G401.6 (cell line): ENCODE measurements at regions not wholly inside any gene's neighbourhood (a gene's known extent, or its start where the extent isn't known, plus 50 kb on each side); places are given as distances from the start of the nearest gene placed in this dataset.

Experiments
- FAIRE-seq: peaks from 2 replicates; lab custom pipeline; 2012; peaks lifted over from hg19 to GRCh38; lab: Jason Lieb, UNC

DNA sequence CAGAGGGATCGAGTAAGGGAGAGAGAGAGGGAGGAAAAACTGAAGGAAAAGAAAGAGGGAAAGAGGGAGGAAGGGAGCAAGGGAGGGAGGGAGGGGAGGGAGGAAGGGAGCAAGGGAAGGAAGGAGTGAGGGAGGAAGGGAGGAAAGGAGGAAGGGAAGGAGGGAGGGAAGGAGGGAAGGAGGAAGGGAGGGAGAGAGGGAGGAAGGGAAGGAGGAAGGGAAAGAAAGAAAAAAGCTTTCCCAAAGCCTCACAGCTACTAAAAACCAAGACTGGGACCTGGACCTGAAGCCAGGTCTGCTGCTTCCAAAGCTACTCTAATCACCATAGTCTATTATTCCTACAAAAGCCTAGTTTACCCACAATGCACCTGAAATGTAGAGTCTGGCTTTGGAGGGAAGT, 259.8 kb upstream of the WWC1 start:
- no peak for FAIRE-seq

- FAIRE-seq = no peak
Observed at GRCh38 chr5:168039039-168039438, 252.4 kb upstream of the WWC1 start.

DNA sequence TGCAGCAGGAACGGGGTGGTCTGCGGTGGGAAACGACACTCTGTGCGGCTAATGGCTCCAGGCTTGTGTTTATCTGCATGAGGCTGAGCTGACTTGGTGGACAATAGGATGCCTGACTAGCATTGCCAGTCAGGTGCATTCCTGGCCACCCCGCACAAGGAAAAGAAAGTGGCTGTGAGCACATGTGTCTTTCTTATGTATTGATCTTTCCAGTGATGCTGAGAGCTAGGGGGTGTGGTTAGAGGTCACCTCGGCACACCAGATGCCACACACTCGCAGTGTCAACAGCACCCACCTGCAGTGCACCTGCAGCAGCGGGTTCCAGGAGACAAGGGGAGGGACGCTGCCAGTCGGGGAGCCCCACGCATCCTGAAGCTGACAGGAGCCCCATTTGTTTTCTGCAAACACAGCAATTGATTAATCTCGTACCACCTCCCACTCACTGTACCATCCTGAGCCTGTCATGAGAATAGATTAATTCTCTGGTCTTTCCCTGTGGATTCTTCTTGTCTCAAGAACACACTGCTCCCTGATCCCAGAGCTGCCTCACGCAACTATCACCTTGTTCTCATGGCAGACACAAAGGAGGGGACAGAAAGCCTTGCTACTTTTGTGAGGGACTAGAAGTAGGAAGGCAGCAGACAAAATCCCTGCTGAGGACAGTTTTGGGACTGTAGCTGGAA, 251.7 kb upstream of the WWC1 start:
- FAIRE-seq = no peak

- no peak for FAIRE-seq
Observed at GRCh38 chr5:168041583-168041982, 249.9 kb upstream of the WWC1 start.

DNA sequence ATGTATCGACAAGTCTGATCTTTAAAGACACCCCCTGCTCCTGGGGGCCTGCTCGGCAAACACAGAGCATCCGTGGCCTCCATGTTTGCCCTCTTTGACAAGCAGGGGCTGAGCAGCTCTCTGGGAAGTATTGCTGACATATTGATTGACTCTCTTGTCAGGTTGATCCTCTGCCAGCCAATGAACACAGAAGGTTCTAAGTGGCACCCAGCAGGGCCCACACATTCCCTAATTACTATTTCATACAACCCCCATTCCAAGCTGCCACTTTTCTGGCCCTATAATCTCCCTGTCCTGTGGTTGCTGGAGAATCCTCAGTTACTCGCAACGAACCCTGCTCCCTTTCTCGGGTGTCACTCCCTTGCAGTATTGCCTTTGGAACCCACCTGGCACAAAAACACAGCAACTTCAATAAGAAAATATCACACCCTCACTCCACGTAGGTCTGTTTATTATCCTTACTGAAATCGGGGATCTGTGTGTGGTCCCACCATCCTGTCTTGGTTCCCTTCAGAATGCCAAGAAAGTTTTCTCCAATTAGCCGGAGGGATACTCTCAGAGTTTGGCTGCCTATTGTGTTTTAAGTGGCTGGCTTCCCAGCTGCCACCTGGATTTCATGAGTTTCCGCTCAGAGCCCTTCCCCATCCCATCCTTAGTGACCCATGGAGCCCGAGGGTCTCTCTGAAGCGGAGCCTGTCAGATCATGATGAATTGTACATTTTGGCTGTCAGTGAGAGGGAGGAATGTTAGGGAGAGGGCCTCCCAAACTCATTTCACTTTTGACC, 249.0 kb upstream of the WWC1 start:
- no peak for FAIRE-seq

DNA sequence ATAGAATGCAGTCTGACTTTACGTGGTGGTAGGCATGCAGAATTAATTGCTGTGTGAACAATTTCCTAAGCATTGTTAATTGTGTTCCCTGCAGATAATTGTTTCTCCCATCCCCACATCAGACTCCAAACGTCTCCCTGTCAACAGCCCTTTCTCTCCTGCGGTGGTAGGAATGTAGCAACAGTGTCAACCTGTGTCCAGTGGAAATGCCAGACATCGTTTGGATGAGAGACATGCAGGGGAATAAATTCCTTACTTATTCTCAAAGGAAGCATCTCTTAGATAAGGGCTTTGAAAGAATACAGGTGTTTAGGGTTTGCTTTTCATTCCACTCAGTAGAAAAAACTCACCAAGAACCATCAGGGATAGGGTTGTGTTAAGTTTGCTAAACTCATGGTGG, 245.3 kb upstream of the WWC1 start:
- no peak for FAIRE-seq

GRCh38 chr5:168047043-168047668, 244.3 kb upstream of the WWC1 start:
- FAIRE-seq = peak; percentile 93

DNA sequence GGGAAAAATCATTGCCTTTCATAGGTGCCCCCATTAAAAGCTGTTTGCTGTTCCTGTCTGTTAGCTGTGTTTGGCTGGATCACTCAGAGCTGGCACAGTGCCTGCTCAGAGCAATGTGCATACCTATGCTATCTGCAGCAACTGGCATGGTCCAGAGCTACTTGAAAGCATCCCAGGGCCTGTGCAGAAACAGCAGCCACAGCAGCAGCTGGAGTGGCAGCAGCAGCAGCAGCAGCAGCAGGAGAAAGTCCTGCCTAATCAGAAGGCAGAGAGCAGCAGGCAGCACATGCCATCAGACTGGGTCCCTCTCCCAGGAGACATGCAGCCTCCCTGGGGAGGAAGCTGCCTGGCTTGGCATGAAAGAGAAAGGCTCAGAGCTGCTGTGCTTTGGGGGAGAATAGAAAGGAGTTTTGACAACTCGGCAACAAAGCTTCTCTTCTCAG, 243.8 kb upstream of the WWC1 start:
- FAIRE-seq = no peak

- no peak for FAIRE-seq
Observed at GRCh38 chr5:168048486-168048885, 243.0 kb upstream of the WWC1 start.

GRCh38 chr5:168052686-168053085, 238.8 kb upstream of the WWC1 start:
- FAIRE-seq = no peak

DNA sequence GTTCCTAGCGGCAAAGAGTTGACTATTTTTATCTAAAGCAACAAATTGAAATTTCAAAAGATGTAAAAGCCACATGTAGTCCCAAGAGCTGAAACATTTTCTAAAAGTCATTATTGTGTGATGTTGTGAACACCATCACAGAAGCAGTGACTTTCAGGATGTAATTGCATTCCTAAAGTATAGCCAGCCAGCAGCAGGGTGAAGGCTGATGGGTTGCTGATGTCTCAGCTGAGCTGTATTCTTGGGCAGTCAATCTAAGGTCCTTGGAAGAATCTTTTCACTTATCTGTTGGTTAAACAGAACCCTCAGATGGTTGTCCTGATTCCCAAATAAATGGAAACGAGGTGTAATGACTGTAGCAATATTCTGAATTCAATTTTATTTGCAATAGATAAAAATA, 237.4 kb upstream of the WWC1 start:
- no peak for FAIRE-seq

- no peak for FAIRE-seq
Observed at GRCh38 chr5:168055141-168055683, 236.2 kb upstream of the WWC1 start.

GRCh38 chr5:168055961-168056360, 235.5 kb upstream of the WWC1 start:
- FAIRE-seq = peak; percentile 8

DNA sequence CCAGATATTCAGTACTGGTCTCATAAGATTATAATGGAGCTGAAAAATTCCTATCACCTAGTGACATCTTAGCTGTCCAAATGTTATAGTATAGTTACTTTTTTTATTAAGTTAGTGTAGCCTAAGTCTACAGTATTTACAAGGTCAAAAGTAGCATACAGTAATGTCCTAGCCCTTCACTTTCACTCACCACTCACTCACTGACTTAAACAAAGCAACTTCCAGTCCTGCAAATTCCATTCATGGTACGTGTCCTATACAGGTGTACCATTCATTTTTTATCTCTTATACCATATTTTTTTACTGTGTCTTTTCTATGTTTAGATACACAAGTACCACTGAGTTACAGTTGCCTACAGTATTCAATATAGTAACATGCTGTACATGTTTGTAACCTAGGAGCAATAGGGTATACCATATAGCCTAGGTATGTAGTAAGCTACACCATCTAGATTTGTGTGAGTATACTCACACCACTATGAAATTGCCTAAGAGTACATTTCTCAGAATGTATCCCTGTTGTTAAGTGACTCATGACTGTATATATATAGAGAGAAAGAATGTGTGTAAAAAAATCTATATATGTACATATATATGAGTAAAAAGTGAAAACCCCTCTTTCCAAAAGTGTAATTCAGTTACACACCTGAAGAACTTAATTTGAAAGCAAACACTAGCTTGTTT, 234.8 kb upstream of the WWC1 start:
- no peak for FAIRE-seq

DNA sequence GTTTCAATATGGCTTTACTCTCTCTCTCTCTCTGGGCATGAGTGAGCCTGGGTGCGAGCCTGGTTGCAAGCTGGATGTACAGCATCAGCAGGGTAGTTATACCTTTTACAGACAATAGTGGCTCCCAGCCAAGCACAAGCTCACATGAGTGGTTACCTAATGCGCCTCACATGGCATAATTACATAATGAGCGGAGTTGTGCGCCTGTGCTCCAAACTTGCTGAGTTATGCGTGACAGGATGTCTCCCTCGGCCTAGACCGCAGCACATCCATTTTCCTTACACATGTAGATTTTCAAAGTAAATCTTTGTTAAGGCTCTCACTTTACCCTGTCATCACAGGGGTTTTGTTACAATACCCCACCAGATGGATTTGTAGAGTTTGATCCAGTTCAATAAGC, 233.5 kb upstream of the WWC1 start:
- FAIRE-seq = no peak

DNA sequence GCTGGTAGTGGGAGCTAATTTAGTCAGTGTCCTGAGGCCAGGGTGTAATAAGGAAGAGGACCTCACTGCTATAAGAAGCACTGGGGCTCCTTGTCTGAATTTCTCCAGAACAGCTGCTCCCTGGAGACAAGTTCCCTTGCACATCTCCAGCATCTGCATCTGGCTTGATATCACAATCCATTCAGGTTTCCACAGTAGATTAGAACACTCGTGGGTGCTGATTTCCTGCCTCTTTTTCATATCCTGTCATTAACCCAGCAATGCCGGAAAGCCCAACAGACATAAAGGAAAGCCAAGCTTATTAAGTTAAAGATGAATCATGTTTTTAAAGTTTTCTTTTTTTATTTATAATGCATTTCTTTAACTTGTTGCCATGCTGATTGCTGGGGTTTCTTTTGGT, 232.3 kb upstream of the WWC1 start:
- FAIRE-seq = no peak

DNA sequence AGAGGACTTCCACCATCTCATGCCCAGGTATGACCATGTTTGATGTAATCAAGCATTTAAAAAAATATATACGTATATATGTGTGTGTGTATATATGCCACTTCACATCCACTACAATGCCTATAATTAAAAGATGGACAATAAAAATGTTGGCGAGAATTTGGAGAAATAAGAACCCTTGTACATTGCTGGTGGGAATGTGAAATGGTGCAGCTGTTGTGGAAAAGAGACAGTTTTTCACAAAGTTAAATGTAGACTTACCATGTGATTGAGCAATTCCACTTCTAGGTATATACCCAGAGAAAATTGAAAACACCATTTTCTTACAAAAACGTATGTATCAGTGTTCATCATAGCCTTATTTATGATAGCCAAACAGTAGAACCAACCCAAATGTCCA, 229.2 kb upstream of the WWC1 start:
- no peak for FAIRE-seq

DNA sequence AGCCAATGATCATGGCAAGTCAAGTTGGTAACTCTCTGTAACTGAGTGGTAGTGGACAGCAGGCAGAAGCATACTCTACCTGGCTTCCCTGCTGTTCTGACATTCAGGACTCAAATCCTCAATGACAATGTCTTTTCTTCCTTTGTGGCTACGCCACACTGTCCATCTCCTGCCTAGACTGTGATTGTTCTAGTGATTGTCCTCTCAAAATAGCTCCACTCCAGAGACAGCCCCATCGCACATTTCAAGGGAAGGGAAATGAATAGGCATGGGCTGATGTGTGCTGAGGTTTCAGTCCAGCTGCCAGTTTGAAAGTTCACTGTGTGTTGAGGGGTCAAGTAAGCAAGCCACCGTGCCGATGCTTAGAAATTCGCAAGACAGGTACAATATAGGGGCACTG, 227.0 kb upstream of the WWC1 start:
- FAIRE-seq = no peak

DNA sequence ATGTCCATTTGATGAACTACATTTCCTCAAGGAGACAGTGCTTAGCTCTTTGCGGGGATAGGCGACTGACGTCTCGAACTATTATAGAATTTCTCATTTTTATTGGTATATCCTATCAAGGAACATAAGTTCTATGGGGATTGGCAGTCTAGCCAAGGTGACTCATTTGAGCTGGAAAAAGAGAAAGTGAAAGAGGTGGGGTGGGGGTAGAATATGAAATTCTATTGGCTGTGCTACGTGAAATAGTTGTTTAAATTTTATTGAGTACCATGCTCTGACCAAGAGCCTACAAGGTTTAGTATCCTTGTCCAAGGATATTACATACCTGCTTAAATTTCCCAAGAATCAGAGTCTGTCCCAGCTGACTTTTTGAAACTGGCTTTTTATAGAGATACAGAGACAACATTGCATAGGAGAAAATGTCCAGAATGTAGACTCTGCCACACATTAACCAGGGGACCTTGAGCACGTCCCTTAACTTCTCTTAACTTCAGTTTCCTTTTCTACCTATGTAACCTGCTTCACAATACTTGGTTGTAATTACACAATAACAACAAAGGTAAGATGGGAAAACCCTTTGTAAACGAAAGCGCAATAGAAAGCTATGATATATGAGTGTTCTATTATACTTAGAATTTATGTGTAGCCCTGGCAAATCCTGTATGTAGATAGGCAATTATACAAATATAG, 226.4 kb upstream of the WWC1 start:
- no peak for FAIRE-seq

DNA sequence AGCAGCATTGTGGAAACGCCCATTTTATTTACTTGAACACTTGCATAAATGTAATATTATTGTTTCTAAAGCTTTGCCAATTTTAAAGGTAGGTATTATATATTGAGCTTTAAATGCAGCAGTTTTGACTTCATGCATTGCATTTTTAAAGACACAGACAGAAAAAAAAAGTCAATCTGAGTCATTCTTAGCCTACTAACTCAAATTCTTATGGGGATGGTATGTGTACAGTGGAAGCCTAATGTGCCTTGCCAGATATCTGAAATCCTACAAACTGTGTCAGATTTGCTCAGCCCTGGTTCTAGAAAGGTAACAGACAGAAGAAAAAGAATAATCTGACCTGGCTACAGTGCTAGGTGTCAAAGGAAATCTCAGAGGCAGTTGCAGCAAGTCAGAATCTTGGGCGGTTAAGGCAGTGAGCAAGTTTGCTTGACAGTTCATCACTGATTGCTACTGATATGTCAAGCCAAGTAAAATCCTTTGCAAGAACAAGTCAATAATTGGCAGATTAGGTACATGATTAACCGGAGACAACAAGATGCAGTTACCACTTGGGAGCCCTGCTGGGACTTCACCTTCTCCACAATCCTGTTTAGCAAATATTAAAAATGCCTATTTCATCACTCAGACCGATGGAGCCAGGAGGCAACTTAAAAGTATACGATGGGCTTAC, 224.8 kb upstream of the WWC1 start:
- peak; percentile 54 for FAIRE-seq

GRCh38 chr5:168070761-168071160, 220.7 kb upstream of the WWC1 start:
- no peak for FAIRE-seq
